Testis (tissue), 2 donors: ENCODE measurements at regions not wholly inside any gene's neighbourhood (a gene's known extent, or its start where the extent isn't known, plus 50 kb on each side); places are given as distances from the start of the nearest gene placed in this dataset.

Experiments
- DNase-seq: peaks from one replicate; pipeline ENCODE4 v3.0.0-alpha.2; 2019
- H3K27ac ChIP-seq, 2 donors: fragments of 200-600 bp; sonication (generic); one replicate each; pipeline ENCODE4 v1.5.1; 2019
- H3K27me3 ChIP-seq: fragments of 200-600 bp; sonication (generic); one replicate; pipeline ENCODE4 v1.5.1; 2019
- H3K36me3 ChIP-seq: fragments of 200-600 bp; sonication (generic); one replicate; pipeline ENCODE4 v1.5.1; 2017; ENCODE audit warnings: low read depth; ENCODE audit errors: missing control alignments
- H3K4me1 ChIP-seq: fragments of 200-600 bp; sonication (generic); one replicate; pipeline ENCODE4 v1.5.1; 2019
- H3K4me3 ChIP-seq, 2 donors: fragments of 200-600 bp; sonication (generic); one replicate each; pipeline ENCODE4 v1.5.1; 2017 to 2019
- H3K9me3 ChIP-seq: fragments of 200-600 bp; sonication (generic); one replicate; pipeline ENCODE4 v1.5.1; 2017
- POLR2A ChIP-seq: fragments of 450-650 bp; IDR thresholded peaks from one replicate; pipeline ENCODE4 v1.6.1; 2017; ENCODE audit warnings: antibody characterized with exemption, mild to moderate bottlenecking, moderate library complexity
- WGBS, 2 donors: methylation state at CpG; one replicate each; pipeline ENCODE4 v1.1.5; 2018; 5-methylcytosine and 5-hydroxymethylcytosine counted together
- intact Hi-C: fragments of 100-400 bp; cut with DNase I; formaldehyde crosslinking; loops from one replicate; pipeline ENCODE4 v1.15.1; 2023; ENCODE audit warnings: low total_unique reads
- TF ChIP-seq, protein P1 (sequence below), 3 experiments: fragments of 450-650 bp in 2 of 3; fragments of 200-600 bp in 1 of 3; sonication (generic) in 1 of 3; IDR thresholded peaks; one replicate each; pipeline ENCODE4 v1.5.1; 2016 to 2019; ENCODE audit warnings: antibody characterized with exemption in 3 of 3, mild to moderate bottlenecking in 2 of 3, moderate library complexity in 1 of 3

DNA sequence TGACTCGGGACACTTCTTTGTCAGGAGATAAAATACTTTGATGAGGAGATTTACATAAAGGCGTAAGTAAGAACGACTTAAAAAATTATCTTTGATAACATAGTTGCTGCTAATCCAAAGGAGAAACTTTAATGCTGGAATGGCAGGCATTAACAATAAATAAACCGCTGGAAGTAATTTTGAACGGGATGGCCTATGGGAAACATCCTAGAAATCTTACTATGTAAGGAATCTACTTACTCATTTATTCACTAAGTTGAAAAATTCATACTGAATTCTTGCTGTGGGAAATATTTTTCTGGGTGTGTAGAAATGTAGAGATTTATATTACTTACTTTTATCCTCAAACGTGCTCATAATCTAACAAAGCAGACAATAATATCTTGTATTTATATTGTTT, 425.7 kb upstream of the ZFP42 start:
- Histone ChIP-seq H3K9me3 (no peaks in the 10 kb centered on the region), H3K4me3 (no peak overlapping the region), H3K4me1 (no peaks in the 10 kb centered on the region), H3K36me3 (no peaks in the 10 kb centered on the region), H3K27me3 (no peaks in the 10 kb centered on the region), H3K27ac (no peak overlapping the region)
- TF ChIP-seq POLR2A = no peak
- TF ChIP-seq, protein P1, sequence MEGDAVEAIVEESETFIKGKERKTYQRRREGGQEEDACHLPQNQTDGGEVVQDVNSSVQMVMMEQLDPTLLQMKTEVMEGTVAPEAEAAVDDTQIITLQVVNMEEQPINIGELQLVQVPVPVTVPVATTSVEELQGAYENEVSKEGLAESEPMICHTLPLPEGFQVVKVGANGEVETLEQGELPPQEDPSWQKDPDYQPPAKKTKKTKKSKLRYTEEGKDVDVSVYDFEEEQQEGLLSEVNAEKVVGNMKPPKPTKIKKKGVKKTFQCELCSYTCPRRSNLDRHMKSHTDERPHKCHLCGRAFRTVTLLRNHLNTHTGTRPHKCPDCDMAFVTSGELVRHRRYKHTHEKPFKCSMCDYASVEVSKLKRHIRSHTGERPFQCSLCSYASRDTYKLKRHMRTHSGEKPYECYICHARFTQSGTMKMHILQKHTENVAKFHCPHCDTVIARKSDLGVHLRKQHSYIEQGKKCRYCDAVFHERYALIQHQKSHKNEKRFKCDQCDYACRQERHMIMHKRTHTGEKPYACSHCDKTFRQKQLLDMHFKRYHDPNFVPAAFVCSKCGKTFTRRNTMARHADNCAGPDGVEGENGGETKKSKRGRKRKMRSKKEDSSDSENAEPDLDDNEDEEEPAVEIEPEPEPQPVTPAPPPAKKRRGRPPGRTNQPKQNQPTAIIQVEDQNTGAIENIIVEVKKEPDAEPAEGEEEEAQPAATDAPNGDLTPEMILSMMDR (IDR thresholded peaks at IDR 0.05) = no peak
- intact Hi-C loops = no loop called here
- DNase-seq = no peak
- WGBS, 2 donors = 81 to 86% methylated on average over 6 of the region's 6 CpGs

DNA sequence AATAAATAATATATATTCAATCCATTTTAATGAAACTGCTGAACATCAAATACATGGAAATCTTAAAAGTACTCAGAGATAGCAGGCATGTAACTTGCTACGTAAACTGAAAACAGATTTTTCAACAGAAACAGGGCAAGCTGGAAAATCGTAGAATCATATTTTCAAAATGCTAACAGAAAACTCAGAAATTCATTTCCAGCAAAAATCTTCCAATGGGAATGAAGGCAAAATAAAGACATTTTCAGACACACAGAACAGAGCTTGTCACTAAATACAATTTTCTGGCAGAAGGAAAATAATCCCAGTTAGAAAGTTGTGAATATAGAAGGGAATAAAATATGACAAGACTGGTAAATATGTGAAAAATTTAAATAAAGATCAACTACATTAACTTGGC, 419.9 kb upstream of the ZFP42 start:
- intact Hi-C loops = no loop called here
- Histone ChIP-seq H3K9me3 (no peaks in the 10 kb centered on the region), H3K4me1 (no peaks in the 10 kb centered on the region), H3K4me3 (no peak overlapping the region), H3K27me3 (no peaks in the 10 kb centered on the region), H3K36me3 (no peaks in the 10 kb centered on the region), H3K27ac (no peak overlapping the region)
- no peak for DNase-seq
- TF ChIP-seq, protein P1 (IDR thresholded peaks at IDR 0.05) = no peak
- TF ChIP-seq POLR2A = no peak
- 88 to 99% methylated on average over 2 of the region's 2 CpGs for WGBS, 2 donors

DNA sequence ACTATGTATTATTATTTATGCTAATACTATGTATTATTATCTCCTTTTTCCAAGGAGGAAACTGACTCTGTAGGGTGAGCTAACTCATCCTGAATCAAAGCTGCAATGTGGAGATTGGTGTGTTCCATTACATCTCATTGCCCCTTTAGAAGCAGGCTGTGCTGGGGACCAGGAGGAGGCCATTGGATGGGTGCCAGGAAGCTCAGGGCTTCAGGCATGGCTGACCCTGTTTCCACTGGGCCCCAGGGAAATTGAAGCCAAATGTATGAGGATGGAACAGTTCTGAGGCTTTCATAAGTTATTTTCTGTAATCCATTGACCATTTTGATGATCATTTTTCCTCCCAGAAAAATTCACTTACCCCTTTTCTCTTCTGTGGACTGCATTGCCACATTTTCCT, 418.8 kb upstream of the ZFP42 start:
- no peaks in the 10 kb centered on the region for H3K9me3 ChIP-seq
- DNase-seq = no peak
- H3K36me3 ChIP-seq = no peaks in the 10 kb centered on the region
- TF ChIP-seq, protein P1 (IDR thresholded peaks at IDR 0.05) = no peak
- TF ChIP-seq POLR2A = no peak
- no peaks in the 10 kb centered on the region for H3K27me3 ChIP-seq
- H3K27ac ChIP-seq = no peak overlapping the region
- no peak overlapping the region for H3K4me3 ChIP-seq
- intact Hi-C loops = no loop called here
- no peaks in the 10 kb centered on the region for H3K4me1 ChIP-seq

DNA sequence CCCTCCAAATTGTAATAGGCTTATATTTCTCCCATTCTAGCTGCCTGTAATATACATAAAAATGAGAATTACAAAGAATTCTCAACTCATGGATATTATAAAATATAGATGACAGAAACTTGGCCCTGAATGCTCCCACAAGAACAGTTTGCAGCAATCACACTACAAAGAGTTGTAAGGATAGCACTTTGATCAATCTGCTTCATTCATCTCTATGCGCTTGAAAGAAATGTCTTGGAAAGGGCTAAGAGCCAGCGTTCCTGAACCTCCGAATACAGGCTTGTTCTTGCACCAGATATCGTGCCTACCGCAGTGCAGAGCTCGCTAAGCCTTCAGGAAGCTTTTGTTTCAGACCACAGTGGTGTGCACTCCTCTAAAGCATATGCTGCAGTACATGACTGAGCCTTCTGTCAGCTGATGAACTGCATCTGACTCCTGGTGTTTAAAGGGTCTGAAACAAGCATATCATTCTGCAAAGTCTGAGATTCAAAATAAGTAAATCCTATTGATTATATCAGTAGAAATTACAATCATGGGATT, 417.6 kb upstream of the ZFP42 start:
- Histone ChIP-seq H3K36me3 (no peaks in the 10 kb centered on the region), H3K27me3 (no peaks in the 10 kb centered on the region), H3K4me3 (no peak overlapping the region), H3K4me1 (no peaks in the 10 kb centered on the region), H3K9me3 (no peaks in the 10 kb centered on the region), H3K27ac (no peak overlapping the region)
- TF ChIP-seq POLR2A = no peak
- TF ChIP-seq, protein P1 (IDR thresholded peaks at IDR 0.05) = no peak
- no peak for DNase-seq
- 73 to 78% methylated on average over 6 of the region's 6 CpGs for whole genome bisulfite sequencing, 2 donors
- intact Hi-C loops = no loop called here

DNA sequence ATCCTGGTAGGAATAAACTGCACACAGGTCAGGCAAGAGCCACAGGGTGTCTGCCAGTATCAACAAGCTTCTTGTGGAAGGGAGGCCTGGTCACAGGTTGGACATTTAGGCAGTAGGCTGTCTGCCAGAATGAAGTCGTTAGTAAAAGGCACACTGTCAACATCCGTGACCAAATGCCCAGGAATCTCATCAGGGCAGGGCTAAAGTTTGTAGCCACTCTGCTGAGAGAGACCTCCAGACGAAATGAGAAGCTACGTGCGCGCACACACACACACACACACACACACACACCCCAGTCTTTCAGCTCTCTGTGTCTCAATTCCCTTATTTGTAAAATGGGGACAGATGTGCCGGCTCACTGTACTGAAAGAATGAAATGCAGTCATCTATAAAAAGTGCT, 408.7 kb upstream of the ZFP42 start:
- H3K9me3 ChIP-seq = no peaks in the 10 kb centered on the region
- H3K27ac ChIP-seq = no peak overlapping the region
- DNase-seq = no peak
- WGBS, 2 donors = 51 to 71% methylated on average over 7 of the region's 7 CpGs
- TF ChIP-seq POLR2A = no peak
- TF ChIP-seq, protein P1 (IDR thresholded peaks at IDR 0.05) = no peak
- no peak overlapping the region for H3K4me3 ChIP-seq
- H3K27me3 ChIP-seq = no peaks in the 10 kb centered on the region
- intact Hi-C loops = no loop called here
- no peaks in the 10 kb centered on the region for H3K4me1 ChIP-seq
- no peaks in the 10 kb centered on the region for H3K36me3 ChIP-seq
